ENCODE measurements at regions not wholly inside any gene's neighbourhood (a gene's known extent, or its start where the extent isn't known, plus 50 kb on each side); places are given as distances from the start of the nearest gene placed in this dataset.

GRCh38 chr14:26773906-26774593, 176.2 kb upstream of the NOVA1 start:
- Histone ChIP-seq H3K4me3 (no peak overlapping the region), H3K4me1 (no peaks in the 10 kb centered on the region), H3K36me3 (no peaks in the 10 kb centered on the region), H3K27ac (no peak overlapping the region), H3K27me3 (no peaks in the 10 kb centered on the region), H3K9me3 (no peaks in the 10 kb centered on the region)
- TF ChIP-seq, protein P1, sequence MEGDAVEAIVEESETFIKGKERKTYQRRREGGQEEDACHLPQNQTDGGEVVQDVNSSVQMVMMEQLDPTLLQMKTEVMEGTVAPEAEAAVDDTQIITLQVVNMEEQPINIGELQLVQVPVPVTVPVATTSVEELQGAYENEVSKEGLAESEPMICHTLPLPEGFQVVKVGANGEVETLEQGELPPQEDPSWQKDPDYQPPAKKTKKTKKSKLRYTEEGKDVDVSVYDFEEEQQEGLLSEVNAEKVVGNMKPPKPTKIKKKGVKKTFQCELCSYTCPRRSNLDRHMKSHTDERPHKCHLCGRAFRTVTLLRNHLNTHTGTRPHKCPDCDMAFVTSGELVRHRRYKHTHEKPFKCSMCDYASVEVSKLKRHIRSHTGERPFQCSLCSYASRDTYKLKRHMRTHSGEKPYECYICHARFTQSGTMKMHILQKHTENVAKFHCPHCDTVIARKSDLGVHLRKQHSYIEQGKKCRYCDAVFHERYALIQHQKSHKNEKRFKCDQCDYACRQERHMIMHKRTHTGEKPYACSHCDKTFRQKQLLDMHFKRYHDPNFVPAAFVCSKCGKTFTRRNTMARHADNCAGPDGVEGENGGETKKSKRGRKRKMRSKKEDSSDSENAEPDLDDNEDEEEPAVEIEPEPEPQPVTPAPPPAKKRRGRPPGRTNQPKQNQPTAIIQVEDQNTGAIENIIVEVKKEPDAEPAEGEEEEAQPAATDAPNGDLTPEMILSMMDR (IDR thresholded peaks at IDR 0.05): no peak
- no peak for DNase-seq (ENCODE audit: low spot score)

GRCh38 chr14:26775765-26776563, 178.1 kb upstream of the NOVA1 start:
- Histone ChIP-seq H3K4me3 (no peak overlapping the region), H3K4me1 (no peaks in the 10 kb centered on the region), H3K27ac (no peak overlapping the region), H3K36me3 (no peaks in the 10 kb centered on the region), H3K9me3 (no peaks in the 10 kb centered on the region), H3K27me3 (no peaks in the 10 kb centered on the region)
- TF ChIP-seq, protein P1 (IDR thresholded peaks at IDR 0.05): no peak
- no peak for DNase-seq (ENCODE audit: low spot score)

DNA sequence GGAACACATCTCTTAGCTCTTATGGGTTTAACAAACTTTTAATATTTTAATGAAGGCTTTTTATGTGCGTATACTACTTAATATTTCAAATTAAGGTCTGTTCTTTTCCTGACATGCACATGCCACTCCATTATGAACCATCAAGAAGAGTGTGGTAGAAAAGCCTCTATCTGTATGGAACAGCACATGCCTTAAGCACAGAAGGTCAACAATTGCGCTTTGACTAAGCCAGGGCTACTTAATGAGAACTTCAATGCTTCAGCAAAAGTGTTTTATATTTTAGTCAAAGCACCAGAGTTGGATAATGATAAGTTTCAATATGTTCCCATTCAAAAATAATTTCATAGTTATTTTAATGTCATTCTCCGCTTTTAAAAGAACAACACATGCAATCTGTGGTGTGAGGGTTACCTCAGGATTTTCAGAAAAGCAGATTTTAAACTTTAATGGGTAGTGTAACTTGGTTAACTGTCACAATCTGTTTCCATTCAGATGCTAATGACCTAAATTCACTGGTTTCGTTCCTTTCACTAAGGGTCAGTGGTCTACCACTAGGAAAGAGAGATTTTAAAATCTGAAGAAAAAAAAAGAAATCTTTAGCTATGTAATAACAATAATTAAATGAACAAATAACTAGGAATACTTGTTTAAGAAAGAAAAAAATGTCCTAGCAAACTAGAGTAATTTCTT, 193.4 kb upstream of the NOVA1 start:
- H3K36me3 ChIP-seq: no peaks in the 10 kb centered on the region
- TF ChIP-seq, protein P1 (IDR thresholded peaks at IDR 0.05): no peak
- H3K4me1 ChIP-seq: no peaks in the 10 kb centered on the region
- H3K27me3 ChIP-seq: no peaks in the 10 kb centered on the region
- no peak overlapping the region for H3K4me3 ChIP-seq
- DNase-seq (ENCODE audit: low spot score): no peak
- H3K27ac ChIP-seq: no peak overlapping the region
- no peaks in the 10 kb centered on the region for H3K9me3 ChIP-seq

DNA sequence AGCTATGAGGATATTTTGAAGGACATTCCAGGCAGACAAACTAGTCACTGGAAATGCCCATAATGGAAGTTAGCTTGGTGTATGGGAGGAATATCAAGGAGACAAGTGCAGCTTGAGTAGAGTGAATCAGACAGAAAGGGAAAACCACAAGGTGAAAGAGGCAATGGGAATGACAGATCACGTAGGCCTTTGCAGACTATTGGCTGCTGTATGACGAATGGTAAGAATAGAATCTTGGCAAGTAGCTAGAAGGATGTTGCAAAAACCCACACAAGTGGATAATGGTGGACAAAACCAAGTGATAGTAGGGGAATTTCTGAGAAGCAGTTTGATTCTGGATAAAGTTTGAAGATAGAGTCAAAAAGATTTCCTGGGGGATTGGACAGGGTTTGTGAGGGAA, 196.9 kb upstream of the NOVA1 start:
- Histone ChIP-seq H3K4me3 (no peak overlapping the region), H3K9me3 (no peaks in the 10 kb centered on the region), H3K36me3 (no peaks in the 10 kb centered on the region), H3K4me1 (no peaks in the 10 kb centered on the region), H3K27ac (no peak overlapping the region), H3K27me3 (no peaks in the 10 kb centered on the region)
- TF ChIP-seq, protein P1 (IDR thresholded peaks at IDR 0.05): no peak
- no peak for DNase-seq (ENCODE audit: low spot score)

DNA sequence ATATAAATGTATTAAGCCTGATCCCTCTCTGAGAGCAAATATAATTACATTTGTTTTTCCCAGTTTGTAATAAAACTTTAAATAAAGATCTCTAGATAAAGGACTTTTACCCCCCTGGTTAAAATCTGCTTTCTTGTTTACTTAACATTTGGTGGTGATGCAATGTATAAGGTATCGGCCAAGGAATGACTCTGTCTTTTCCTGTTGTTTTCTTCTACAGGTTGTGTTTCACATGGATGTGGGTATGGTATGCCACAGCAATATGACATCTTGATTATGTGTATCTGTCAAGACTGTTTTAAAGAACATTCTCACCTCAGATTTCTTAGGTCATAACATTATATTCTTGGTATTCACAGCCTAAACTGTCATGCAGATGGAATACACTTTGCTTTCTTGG, 210.6 kb upstream of the NOVA1 start:
- Histone ChIP-seq H3K4me1 (no peaks in the 10 kb centered on the region), H3K27me3 (no peaks in the 10 kb centered on the region), H3K9me3 (peaks cover 0 to 9% of the 10 kb centered on the region in 2 donors), H3K27ac (no peak overlapping the region), H3K4me3 (no peak overlapping the region), H3K36me3 (no peaks in the 10 kb centered on the region)
- TF ChIP-seq, protein P1 (IDR thresholded peaks at IDR 0.05): no peak
- DNase-seq (ENCODE audit: low spot score): no peak

Measured in right atrium auricular region (tissue), 2 donors.